HEK293 (cell line): ENCODE measurements at regions not wholly inside any gene's neighbourhood (a gene's known extent, or its start where the extent isn't known, plus 50 kb on each side); places are given as distances from the start of the nearest gene placed in this dataset.

Experiments
- GLI4 ChIP-seq: fragments of 450-650 bp; formaldehyde crosslinking; IDR thresholded peaks from 2 replicates; pipeline ENCODE4 v1.5.1; 2016; ENCODE audit warnings: missing biosample characterization, missing genetic modification characterization
- OVOL3 ChIP-seq: fragments of 450-650 bp; formaldehyde crosslinking; IDR thresholded peaks from 2 replicates; pipeline ENCODE4 v1.5.1; 2016; ENCODE audit warnings: missing biosample characterization, missing genetic modification characterization
- ZNF169 ChIP-seq: fragments of 450-650 bp; formaldehyde crosslinking; IDR thresholded peaks from 2 replicates; pipeline ENCODE4 v1.5.1; 2016; ENCODE audit warnings: missing biosample characterization, missing genetic modification characterization
- ZNF221 ChIP-seq: fragments of 450-650 bp; formaldehyde crosslinking; IDR thresholded peaks from 2 replicates; pipeline ENCODE4 v1.5.1; 2017; ENCODE audit warnings: missing biosample characterization, missing genetic modification characterization, borderline replicate concordance
- ZSCAN30 ChIP-seq: fragments of 450-650 bp; IDR thresholded peaks from 2 replicates; pipeline ENCODE4 v1.5.1; 2018; ENCODE audit warnings: missing biosample characterization, mild to moderate bottlenecking, missing genetic modification characterization, moderate library complexity
- TF ChIP-seq, protein P1 (sequence below): fragments of 450-650 bp; formaldehyde crosslinking; IDR thresholded peaks from 2 replicates; pipeline ENCODE4 v1.5.1; 2016; ENCODE audit warnings: missing biosample characterization, missing genetic modification characterization
- TF ChIP-seq, protein P2 (sequence below): fragments of 450-650 bp; formaldehyde crosslinking; IDR thresholded peaks from 2 replicates; pipeline ENCODE4 v1.5.1; 2016; ENCODE audit warnings: missing biosample characterization, missing genetic modification characterization

DNA sequence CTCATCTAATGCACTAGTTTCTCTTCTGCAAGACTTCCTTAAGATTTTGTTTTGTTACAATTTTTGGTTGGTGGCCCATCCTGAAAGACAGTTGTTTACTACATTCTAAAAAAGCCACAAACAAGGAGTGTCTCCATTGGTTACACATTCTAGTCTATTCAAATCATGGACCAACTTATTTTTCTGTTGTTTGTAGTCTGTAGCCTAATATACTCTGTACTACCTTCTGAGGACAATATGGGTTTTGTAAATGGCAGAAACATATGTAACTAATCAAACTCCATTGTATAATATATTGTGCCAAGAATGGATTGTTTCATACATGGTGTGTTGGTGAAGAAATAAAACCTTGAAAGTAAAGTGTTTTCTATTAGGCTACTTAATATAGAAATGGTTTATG is 79.5 kb upstream of the DHX40 start:
- no peak for TF ChIP-seq GLI4 (tag by site-specific recombination)
- TF ChIP-seq ZNF221 (tag by site-specific recombination): no peak
- TF ChIP-seq, protein P1, sequence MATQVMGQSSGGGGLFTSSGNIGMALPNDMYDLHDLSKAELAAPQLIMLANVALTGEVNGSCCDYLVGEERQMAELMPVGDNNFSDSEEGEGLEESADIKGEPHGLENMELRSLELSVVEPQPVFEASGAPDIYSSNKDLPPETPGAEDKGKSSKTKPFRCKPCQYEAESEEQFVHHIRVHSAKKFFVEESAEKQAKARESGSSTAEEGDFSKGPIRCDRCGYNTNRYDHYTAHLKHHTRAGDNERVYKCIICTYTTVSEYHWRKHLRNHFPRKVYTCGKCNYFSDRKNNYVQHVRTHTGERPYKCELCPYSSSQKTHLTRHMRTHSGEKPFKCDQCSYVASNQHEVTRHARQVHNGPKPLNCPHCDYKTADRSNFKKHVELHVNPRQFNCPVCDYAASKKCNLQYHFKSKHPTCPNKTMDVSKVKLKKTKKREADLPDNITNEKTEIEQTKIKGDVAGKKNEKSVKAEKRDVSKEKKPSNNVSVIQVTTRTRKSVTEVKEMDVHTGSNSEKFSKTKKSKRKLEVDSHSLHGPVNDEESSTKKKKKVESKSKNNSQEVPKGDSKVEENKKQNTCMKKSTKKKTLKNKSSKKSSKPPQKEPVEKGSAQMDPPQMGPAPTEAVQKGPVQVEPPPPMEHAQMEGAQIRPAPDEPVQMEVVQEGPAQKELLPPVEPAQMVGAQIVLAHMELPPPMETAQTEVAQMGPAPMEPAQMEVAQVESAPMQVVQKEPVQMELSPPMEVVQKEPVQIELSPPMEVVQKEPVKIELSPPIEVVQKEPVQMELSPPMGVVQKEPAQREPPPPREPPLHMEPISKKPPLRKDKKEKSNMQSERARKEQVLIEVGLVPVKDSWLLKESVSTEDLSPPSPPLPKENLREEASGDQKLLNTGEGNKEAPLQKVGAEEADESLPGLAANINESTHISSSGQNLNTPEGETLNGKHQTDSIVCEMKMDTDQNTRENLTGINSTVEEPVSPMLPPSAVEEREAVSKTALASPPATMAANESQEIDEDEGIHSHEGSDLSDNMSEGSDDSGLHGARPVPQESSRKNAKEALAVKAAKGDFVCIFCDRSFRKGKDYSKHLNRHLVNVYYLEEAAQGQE: no peak
- TF ChIP-seq, protein P2, sequence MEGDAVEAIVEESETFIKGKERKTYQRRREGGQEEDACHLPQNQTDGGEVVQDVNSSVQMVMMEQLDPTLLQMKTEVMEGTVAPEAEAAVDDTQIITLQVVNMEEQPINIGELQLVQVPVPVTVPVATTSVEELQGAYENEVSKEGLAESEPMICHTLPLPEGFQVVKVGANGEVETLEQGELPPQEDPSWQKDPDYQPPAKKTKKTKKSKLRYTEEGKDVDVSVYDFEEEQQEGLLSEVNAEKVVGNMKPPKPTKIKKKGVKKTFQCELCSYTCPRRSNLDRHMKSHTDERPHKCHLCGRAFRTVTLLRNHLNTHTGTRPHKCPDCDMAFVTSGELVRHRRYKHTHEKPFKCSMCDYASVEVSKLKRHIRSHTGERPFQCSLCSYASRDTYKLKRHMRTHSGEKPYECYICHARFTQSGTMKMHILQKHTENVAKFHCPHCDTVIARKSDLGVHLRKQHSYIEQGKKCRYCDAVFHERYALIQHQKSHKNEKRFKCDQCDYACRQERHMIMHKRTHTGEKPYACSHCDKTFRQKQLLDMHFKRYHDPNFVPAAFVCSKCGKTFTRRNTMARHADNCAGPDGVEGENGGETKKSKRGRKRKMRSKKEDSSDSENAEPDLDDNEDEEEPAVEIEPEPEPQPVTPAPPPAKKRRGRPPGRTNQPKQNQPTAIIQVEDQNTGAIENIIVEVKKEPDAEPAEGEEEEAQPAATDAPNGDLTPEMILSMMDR (tag by site-specific recombination): no peak
- TF ChIP-seq OVOL3 (tag by site-specific recombination): no peak
- no peak for TF ChIP-seq ZSCAN30
- no peak for TF ChIP-seq ZNF169
